ENCODE measurements at regions not wholly inside any gene's neighbourhood (a gene's known extent, or its start where the extent isn't known, plus 50 kb on each side); places are given as distances from the start of the nearest gene placed in this dataset.

GRCh38 chr10:29815572-29815971 is 180.8 kb upstream of the SVIL start:
- FAIRE-seq = no peak
- H3K9me3 ChIP-seq (ENCODE audit: low read length) = no peaks in the 10 kb centered on the region
- peaks cover 1 to 4% of the 10 kb centered on the region in 2 experiments; a peak in 3 of 5 replicates for H3K27me3 ChIP-seq (ENCODE audit: control insufficient read depth in 1 of 2, insufficient read depth in 2 of 2, low read length in 2 of 2)
- no peaks in the 10 kb centered on the region for H3K4me1 ChIP-seq (ENCODE audit: insufficient read depth, low read length)
- ChIA-PET CTCF (ENCODE audit: low intra/inter-chr PET ratio, low total read pairs) (no interaction called here), POLR2A (no interaction called here)
- TF ChIP-seq MTF1 (CRISPR knock-in tag; IDR thresholded peaks at IDR 0.05) (no peak), ETV5 (CRISPR knock-in tag; IDR thresholded peaks at IDR 0.05; ENCODE audit: borderline replicate concordance) (no peak), ZNF646 (CRISPR knock-in tag; IDR thresholded peaks at IDR 0.05) (no peak), HNRNPK (IDR thresholded peaks at IDR 0.05; ENCODE audit: low read depth, low read length, poor library complexity, severe bottlenecking) (peak; percentile 67), ZNF776 (CRISPR knock-in tag; IDR thresholded peaks at IDR 0.05) (no peak), RBM22 (optimal IDR thresholded peaks at IDR 0.05; ENCODE audit: low read length) (no peak)
- H3K79me2 ChIP-seq (ENCODE audit: insufficient read depth, low read length) = no peaks in the 10 kb centered on the region
- 7% methylated on average over 2 of the region's 2 CpGs for WGBS (ENCODE audit: low lambda C conversion rate)
- H3K27ac ChIP-seq (ENCODE audit: extremely low read length, insufficient read depth, low read length) = no peak overlapping the region
- BruUV-seq (replicated peaks) = no TSS peak
- ATAC-seq = no peak
- H4K20me1 ChIP-seq (ENCODE audit: insufficient read depth, low read length) = no peaks in the 10 kb centered on the region
- no peaks in the 10 kb centered on the region for H3K36me3 ChIP-seq (replicated peaks in 1 of 2; ENCODE audit: control insufficient read depth in 1 of 2, insufficient read depth in 2 of 2, low read length in 2 of 2)
- intact Hi-C loops (cut with micrococcal nuclease; ENCODE audit: unreplicated experiment) = no loop called here
- no peak overlapping the region for H3K4me2 ChIP-seq (ENCODE audit: low read depth, low read length)
- H3K9ac ChIP-seq (ENCODE audit: insufficient read depth, low read depth, low read length) = no peak overlapping the region
- in situ Hi-C loops (cut with HindIII; ENCODE audit: extremely low pct_ligation_motif_present, low pct_unique_long_range_greater_than_20kb) = no loop called here
- H3K4me3 ChIP-seq (replicated peaks in 1 of 3; ENCODE audit: insufficient read depth in 1 of 3, low read depth in 2 of 3, low read length in 3 of 3) = no peak overlapping the region
- no peak overlapping the region for H2AFZ ChIP-seq (ENCODE audit: low read length)
- DNase-seq (ENCODE audit: low spot score) = no peak
